Left ventricle myocardium inferior (tissue), 1 donor: ENCODE measurements at regions not wholly inside any gene's neighbourhood (a gene's known extent, or its start where the extent isn't known, plus 50 kb on each side); places are given as distances from the start of the nearest gene placed in this dataset.
"Not testable (repeated sequence)": the region's sequence is repeated elsewhere in the genome, so short reads cannot be mapped to it uniquely, and the experiment has no call there.

ENCODE experiments used
- DNase-seq: peaks from one replicate; pipeline ENCODE4 v3.0.0-alpha.2; 2020
- H3K27ac ChIP-seq: fragments of 200-600 bp; replicated peaks from 2 replicates; pipeline ENCODE4 v1.8.0; 2021
- H3K27me3 ChIP-seq: fragments of 200-600 bp; 2 replicates; pipeline ENCODE4 v1.8.0; 2021; ENCODE audit warnings: low read depth
- H3K36me3 ChIP-seq: fragments of 200-600 bp; 2 replicates; pipeline ENCODE4 v1.8.0; 2021
- H3K4me1 ChIP-seq: fragments of 200-600 bp; 2 replicates; pipeline ENCODE4 v1.8.0; 2021
- H3K4me3 ChIP-seq: fragments of 200-600 bp; 2 replicates; pipeline ENCODE4 v1.8.0; 2021; ENCODE audit warnings: mild to moderate bottlenecking, moderate library complexity
- H3K9me3 ChIP-seq: fragments of 200-600 bp; replicated peaks from 2 replicates; pipeline ENCODE4 v1.8.0; 2021
- intact Hi-C: fragments of 100-400 bp; cut with micrococcal nuclease; formaldehyde crosslinking; loops from one replicate; pipeline ENCODE4 v1.11.0; 2022
- TF ChIP-seq, protein P1 (sequence below): fragments of 200-600 bp; IDR thresholded peaks from 2 replicates; pipeline ENCODE4 v1.8.0; 2021; ENCODE audit warnings: antibody characterized with exemption, mild to moderate bottlenecking, borderline replicate concordance
- donor health status: DM: no; HTN: yes; CAD: no; lungs with severe emphysema.

DNA sequence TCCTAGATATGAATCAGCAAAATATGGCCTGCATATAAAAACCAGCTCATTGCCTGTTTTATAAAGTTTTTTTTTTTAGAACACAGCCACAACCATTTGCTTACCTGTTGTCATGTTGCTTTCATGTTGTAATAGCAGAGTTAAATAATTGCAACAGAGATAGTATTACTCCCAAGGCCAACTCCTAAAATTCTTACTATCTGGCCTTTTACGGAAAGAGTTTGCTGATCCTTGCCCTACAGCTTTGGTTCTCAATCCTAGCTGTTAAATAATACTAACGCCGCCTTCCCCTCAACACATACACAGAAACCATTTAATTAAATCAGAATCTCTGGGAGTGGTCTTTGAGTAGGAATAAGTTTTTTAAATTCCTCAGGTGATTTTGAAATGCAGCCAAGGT lies 231.3 kb upstream of the TET2 start:
- Histone ChIP-seq H3K27me3 (no peaks in the 10 kb centered on the region), H3K4me3 (no peak overlapping the region), H3K27ac (no peak overlapping the region), H3K4me1 (no peaks in the 10 kb centered on the region), H3K36me3 (no peaks in the 10 kb centered on the region), H3K9me3 (no peaks in the 10 kb centered on the region)
- TF ChIP-seq, protein P1, sequence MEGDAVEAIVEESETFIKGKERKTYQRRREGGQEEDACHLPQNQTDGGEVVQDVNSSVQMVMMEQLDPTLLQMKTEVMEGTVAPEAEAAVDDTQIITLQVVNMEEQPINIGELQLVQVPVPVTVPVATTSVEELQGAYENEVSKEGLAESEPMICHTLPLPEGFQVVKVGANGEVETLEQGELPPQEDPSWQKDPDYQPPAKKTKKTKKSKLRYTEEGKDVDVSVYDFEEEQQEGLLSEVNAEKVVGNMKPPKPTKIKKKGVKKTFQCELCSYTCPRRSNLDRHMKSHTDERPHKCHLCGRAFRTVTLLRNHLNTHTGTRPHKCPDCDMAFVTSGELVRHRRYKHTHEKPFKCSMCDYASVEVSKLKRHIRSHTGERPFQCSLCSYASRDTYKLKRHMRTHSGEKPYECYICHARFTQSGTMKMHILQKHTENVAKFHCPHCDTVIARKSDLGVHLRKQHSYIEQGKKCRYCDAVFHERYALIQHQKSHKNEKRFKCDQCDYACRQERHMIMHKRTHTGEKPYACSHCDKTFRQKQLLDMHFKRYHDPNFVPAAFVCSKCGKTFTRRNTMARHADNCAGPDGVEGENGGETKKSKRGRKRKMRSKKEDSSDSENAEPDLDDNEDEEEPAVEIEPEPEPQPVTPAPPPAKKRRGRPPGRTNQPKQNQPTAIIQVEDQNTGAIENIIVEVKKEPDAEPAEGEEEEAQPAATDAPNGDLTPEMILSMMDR = no peak
- intact Hi-C loops = no loop called here
- no peak for DNase-seq

DNA sequence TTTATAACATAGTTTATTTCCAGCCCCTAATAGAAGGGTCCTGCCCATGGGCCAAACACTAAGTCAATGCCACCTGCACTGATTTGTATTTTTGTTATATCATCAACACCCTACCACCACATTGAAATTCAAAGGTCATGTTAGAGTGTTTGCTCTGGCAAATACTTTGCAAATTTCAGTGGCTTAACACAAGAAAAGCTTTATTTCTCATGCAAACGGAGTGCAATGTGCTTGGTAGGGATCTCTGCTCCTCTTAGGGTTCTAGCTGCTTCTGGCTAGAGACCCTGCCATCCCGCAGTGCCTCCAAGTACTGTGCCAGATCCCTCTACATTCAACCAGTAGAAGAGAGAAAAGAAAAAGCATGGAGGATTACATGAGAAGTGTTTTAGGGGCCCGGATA lies 230.8 kb upstream of the TET2 start:
- DNase-seq = no peak
- Histone ChIP-seq H3K4me3 (no peak overlapping the region), H3K27me3 (no peaks in the 10 kb centered on the region), H3K4me1 (no peaks in the 10 kb centered on the region), H3K9me3 (no peaks in the 10 kb centered on the region), H3K27ac (no peak overlapping the region), H3K36me3 (no peaks in the 10 kb centered on the region)
- TF ChIP-seq, protein P1 = no peak
- intact Hi-C loops = no loop called here

DNA sequence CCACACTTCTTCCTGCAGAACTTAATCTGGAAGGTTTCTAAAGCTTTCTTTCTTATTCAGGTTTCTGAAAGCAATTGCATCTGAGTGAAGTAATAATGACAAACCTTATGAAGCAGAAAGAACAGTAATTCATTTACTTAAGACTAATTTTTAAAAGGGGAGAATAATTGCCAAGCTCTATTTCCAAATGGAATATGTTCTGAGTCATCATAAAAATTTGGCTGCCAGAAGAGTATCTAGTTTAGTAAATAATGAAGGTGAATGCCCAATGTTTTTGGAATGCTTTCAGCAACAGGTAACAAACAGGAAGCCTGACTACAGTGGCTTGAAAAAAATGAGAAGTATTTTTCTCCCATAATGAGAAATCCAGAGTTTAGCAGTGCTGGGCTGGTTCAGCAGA lies 227.3 kb upstream of the TET2 start:
- H3K27ac ChIP-seq = no peak overlapping the region
- intact Hi-C loops = no loop called here
- H3K36me3 ChIP-seq = no peaks in the 10 kb centered on the region
- TF ChIP-seq, protein P1 = no peak
- no peaks in the 10 kb centered on the region for H3K4me1 ChIP-seq
- no peak for DNase-seq
- H3K27me3 ChIP-seq = no peaks in the 10 kb centered on the region
- H3K4me3 ChIP-seq = no peak overlapping the region
- no peaks in the 10 kb centered on the region for H3K9me3 ChIP-seq

DNA sequence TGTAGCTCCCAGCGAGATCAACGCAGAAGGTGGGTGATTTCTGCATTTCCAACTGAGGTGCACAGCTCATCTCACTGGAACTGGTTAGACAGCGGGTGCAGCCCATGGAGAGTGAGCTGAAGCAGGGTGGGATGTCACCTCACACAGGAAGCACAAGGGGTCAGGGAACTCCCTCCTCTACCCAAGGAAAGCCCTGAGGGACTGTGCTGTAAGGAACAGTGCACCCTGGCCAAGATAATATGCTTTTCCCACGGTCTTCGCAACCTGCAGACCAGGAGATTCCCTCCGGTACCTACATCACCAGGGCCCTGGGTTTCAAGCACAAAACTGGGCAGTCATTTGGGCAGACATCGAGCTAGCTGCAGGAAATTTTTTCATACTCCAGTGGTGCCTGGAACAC lies 216.4 kb upstream of the TET2 start:
- H3K4me3 ChIP-seq = no peak overlapping the region
- intact Hi-C loops = no loop called here
- no peak for DNase-seq
- H3K27ac ChIP-seq = no peak overlapping the region
- H3K9me3 ChIP-seq = peaks cover 12% of the 10 kb centered on the region
- TF ChIP-seq, protein P1 = no peak
- H3K4me1 ChIP-seq = no peaks in the 10 kb centered on the region
- H3K36me3 ChIP-seq = no peaks in the 10 kb centered on the region
- H3K27me3 ChIP-seq = no peaks in the 10 kb centered on the region

DNA sequence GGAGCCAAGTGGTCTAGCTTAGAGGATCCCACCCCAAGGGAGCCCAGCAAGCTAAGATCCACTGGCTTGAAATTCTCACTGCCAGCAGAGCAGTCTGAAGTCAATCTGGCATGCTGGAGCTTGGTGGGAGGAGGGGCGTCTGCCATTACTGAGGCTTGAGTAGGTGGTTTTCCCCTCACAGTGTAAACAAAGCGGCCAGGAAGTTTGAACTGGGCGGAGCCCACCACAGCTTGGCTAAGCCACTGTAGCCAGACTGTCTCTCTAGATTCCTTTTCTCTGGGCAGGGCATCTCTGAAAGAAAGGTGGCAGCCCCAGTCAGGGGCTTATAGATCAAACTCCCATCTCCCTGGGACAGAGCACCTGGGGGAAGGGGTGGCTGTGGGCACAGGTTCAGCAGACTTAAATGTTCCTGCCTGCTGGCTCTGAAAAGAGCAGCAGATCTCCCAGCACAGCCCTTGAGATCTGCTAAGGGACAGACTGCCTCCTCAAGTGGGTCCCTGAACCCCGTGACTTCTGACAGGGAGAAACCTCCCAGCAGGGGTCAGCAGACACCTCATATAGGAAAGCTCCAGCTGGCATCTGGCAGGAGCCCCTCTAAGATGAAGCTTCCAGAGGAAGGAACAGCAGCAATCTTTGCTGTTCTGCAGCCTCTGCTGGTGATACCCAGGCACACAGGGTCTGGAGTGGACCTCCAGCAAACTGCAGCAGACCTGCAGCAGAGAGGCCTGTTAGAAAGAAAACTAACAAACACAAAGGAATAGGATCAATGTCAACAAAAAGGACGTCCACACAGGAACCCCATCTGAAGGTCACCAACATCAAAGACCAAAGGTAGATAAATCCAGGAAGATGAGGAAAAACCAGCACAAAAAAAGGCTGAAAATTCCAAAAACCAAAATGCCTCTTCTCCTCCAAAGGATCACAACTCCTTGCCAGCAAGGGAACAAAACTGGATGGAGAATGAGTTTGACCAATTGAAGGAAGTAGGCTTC lies 215.6 kb upstream of the TET2 start:
- H3K4me3 ChIP-seq, H3K27me3 ChIP-seq, H3K27ac ChIP-seq, intact Hi-C loops, H3K36me3 ChIP-seq, H3K4me1 ChIP-seq: not testable (repeated sequence)
- DNase-seq = peak; percentile 16
- TF ChIP-seq, protein P1 = peak; percentile 20
- H3K9me3 ChIP-seq = peaks cover 20% of the 10 kb centered on the region
